ENCODE measurements at regions not wholly inside any gene's neighbourhood (a gene's known extent, or its start where the extent isn't known, plus 50 kb on each side); places are given as distances from the start of the nearest gene placed in this dataset.

- TF ChIP-seq, protein P1, sequence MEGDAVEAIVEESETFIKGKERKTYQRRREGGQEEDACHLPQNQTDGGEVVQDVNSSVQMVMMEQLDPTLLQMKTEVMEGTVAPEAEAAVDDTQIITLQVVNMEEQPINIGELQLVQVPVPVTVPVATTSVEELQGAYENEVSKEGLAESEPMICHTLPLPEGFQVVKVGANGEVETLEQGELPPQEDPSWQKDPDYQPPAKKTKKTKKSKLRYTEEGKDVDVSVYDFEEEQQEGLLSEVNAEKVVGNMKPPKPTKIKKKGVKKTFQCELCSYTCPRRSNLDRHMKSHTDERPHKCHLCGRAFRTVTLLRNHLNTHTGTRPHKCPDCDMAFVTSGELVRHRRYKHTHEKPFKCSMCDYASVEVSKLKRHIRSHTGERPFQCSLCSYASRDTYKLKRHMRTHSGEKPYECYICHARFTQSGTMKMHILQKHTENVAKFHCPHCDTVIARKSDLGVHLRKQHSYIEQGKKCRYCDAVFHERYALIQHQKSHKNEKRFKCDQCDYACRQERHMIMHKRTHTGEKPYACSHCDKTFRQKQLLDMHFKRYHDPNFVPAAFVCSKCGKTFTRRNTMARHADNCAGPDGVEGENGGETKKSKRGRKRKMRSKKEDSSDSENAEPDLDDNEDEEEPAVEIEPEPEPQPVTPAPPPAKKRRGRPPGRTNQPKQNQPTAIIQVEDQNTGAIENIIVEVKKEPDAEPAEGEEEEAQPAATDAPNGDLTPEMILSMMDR (IDR thresholded peaks at IDR 0.05) = no peak
- TF ChIP-seq USF2 (IDR thresholded peaks at IDR 0.05; ENCODE audit: borderline replicate concordance, low read depth, low read length) = no peak
- TF ChIP-seq, protein P2, sequence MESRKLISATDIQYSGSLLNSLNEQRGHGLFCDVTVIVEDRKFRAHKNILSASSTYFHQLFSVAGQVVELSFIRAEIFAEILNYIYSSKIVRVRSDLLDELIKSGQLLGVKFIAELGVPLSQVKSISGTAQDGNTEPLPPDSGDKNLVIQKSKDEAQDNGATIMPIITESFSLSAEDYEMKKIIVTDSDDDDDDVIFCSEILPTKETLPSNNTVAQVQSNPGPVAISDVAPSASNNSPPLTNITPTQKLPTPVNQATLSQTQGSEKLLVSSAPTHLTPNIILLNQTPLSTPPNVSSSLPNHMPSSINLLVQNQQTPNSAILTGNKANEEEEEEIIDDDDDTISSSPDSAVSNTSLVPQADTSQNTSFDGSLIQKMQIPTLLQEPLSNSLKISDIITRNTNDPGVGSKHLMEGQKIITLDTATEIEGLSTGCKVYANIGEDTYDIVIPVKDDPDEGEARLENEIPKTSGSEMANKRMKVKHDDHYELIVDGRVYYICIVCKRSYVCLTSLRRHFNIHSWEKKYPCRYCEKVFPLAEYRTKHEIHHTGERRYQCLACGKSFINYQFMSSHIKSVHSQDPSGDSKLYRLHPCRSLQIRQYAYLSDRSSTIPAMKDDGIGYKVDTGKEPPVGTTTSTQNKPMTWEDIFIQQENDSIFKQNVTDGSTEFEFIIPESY (IDR thresholded peaks at IDR 0.05; ENCODE audit: borderline replicate concordance, low read depth) = no peak
- no peak for TF ChIP-seq TAF1 (IDR thresholded peaks at IDR 0.05; ENCODE audit: borderline replicate concordance, low read depth, low read length)
- no peak for TF ChIP-seq POLR2AphosphoS5 (IDR thresholded peaks at IDR 0.05; ENCODE audit: low read depth, low read length)
- no peak for TF ChIP-seq EZH2phosphoT487 (IDR thresholded peaks at IDR 0.05; ENCODE audit: borderline replicate concordance, low read depth)
- no peak for TF ChIP-seq EP300 (IDR thresholded peaks at IDR 0.05; ENCODE audit: borderline replicate concordance in 1 of 2, low read depth in 1 of 2, low read length in 1 of 2)
- no peak for TF ChIP-seq FOXM1 (IDR thresholded peaks at IDR 0.05; ENCODE audit: low read depth)
- TF ChIP-seq, protein P3, sequence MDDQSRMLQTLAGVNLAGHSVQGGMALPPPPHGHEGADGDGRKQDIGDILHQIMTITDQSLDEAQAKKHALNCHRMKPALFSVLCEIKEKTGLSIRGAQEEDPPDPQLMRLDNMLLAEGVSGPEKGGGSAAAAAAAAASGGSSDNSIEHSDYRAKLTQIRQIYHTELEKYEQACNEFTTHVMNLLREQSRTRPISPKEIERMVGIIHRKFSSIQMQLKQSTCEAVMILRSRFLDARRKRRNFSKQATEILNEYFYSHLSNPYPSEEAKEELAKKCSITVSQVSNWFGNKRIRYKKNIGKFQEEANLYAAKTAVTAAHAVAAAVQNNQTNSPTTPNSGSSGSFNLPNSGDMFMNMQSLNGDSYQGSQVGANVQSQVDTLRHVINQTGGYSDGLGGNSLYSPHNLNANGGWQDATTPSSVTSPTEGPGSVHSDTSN (IDR thresholded peaks at IDR 0.05) = no peak
- no peak for TF ChIP-seq TCF12 (IDR thresholded peaks at IDR 0.05)
- TF ChIP-seq MAX (IDR thresholded peaks at IDR 0.05; ENCODE audit: low read depth) = no peak
- no peak for TF ChIP-seq NFIC (IDR thresholded peaks at IDR 0.05; ENCODE audit: borderline replicate concordance)
Observed at GRCh38 chr2:184201246-184201645, 397.1 kb upstream of the ZNF804A start.

Data from SK-N-SH (cell line).